Gastrocnemius medialis (tissue), 4 donors: ENCODE measurements at regions not wholly inside any gene's neighbourhood (a gene's known extent, or its start where the extent isn't known, plus 50 kb on each side); places are given as distances from the start of the nearest gene placed in this dataset.

Experiments used
- CTCF ChIP-seq, 5 experiments: fragments of 450-650 bp in 3 of 5; fragments of 200-600 bp in 2 of 5; sonication (generic) in 2 of 5; IDR thresholded peaks in 4 of 5; conservative IDR thresholded peaks in 1 of 5; 1 replicate in 4 of 5; 2 replicates in 1 of 5; pipeline ENCODE4 v1.5.1; 2016 to 2019; ENCODE audit warnings: antibody characterized with exemption in 5 of 5, mild to moderate bottlenecking in 3 of 5, moderate library complexity in 3 of 5
- POLR2A ChIP-seq, 2 donors: fragments of 450-650 bp; IDR thresholded peaks; one replicate each; pipeline ENCODE4 v1.6.1; 2017; ENCODE audit warnings: antibody characterized with exemption in 2 of 2, mild to moderate bottlenecking in 2 of 2, moderate library complexity in 2 of 2

GRCh38 chr4:59457576-59457975 is 1742.5 kb upstream of the ADGRL3 start:
- TF ChIP-seq CTCF (IDR thresholded peaks at IDR 0.05 in 4 of 5, conservative IDR thresholded peaks at IDR 0.05 in 1 of 5) (no peak), POLR2A (IDR thresholded peaks at IDR 0.05) (no peak)
